ENCODE measurements at regions not wholly inside any gene's neighbourhood (a gene's known extent, or its start where the extent isn't known, plus 50 kb on each side); places are given as distances from the start of the nearest gene placed in this dataset.
"Not testable (repeated sequence)": the region's sequence is repeated elsewhere in the genome, so short reads cannot be mapped to it uniquely, and the experiment has no call there.

GRCh38 chr16:61421111-61421510 lies 615.1 kb downstream of the CDH8 start:
- DNase-seq, result peak; percentile 37

GRCh38 chr16:61419791-61420190 lies 616.4 kb downstream of the CDH8 start:
- peak; percentile 5 for DNase-seq

- DNase-seq, result not testable (repeated sequence)
Measured at GRCh38 chr16:61418802-61419201, 617.4 kb downstream of the CDH8 start.

DNA sequence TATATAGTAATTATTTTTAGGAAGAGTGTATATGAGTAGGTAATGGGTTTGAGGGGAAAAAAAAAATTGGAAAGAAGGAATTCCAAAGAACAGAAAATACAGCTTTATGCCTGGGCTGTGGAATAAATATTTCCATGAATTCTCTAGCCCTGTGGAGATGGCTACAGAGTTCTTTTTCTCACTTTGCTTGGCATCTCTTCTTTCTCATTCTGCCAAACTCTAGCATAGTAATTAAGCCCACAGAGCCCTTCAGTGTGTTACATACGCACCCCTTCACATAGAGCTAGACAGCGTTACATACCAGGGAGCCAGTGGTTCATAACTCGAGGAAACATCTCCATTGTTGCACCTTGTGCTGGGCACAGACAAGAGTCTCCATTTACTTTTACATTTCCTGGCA lies 621.1 kb downstream of the CDH8 start:
- DNase-seq, result no peak

- no peak for DNase-seq
Measured at GRCh38 chr16:61413021-61413420, 623.2 kb downstream of the CDH8 start.

DNA sequence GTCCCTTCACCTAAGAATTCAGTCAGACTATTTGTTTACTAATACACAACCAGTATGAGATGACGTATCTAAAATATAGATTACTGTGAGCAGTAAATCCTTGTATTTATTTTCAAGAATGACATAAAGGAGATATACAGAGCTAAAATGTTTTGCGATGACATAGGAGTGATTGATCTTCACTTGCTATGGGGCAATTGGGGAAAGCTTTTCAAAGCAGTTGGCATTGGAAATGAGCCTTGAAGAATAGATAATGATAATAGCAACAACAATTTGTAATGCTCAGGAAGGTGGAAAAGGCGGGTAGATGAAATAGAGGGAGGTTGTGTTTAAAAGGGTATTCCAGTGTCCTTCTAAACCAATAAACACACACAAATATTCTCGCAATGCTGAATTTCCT lies 623.7 kb downstream of the CDH8 start:
- DNase-seq, result no peak

DNA sequence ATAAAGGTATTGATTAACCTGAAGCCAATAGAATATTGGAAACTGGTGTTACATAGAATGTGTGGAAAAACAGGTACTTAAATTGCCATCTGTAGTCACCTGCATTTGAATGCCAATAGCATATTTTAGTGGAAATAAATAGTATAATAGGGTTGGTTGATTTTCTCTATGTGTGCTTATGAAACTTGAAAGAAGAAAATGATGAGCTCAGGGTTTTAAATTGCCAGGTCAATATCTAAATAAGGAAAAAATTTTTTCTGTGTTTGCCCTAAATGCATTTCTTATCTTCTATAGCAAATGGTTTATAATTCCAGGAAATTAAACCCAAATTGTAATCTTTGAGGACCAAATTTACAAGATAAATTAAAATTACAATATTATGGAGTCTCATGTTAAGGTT lies 626.6 kb downstream of the CDH8 start:
- no peak for DNase-seq

- no peak for DNase-seq
Measured at GRCh38 chr16:61403386-61403785, 632.9 kb downstream of the CDH8 start.

GRCh38 chr16:61391896-61392295 lies 644.3 kb downstream of the CDH8 start:
- DNase-seq, result no peak

DNA sequence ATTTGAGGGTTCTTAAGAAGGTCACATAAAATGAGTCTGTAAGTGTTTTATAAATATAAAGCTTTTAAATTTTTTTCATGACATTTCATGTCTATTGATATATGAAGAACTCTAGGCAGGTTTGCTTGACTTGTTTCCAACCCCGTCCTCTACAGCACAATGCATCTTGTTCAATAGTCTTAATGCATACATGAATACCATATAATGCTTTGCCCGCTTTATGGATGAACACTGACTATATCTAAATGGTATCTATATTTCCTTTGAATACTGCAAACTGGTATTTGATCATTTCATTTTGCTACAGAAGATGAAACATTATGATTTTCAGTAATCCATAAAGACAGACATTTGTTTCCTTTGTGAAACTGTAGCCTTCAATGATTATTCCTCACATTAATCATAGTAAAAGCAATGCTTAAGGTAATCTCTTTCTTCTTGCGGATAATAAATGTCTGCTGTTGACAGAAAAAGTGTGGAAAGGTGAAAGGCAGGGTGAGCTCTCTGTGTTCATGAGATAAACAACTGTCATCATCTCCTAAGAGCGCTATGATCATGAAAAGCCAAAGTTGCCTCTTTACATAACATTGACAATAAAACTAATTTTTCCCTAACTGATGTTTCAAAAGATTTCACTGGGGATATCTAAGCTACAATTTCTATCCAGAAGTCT lies 645.1 kb downstream of the CDH8 start:
- no peak for DNase-seq

DNA sequence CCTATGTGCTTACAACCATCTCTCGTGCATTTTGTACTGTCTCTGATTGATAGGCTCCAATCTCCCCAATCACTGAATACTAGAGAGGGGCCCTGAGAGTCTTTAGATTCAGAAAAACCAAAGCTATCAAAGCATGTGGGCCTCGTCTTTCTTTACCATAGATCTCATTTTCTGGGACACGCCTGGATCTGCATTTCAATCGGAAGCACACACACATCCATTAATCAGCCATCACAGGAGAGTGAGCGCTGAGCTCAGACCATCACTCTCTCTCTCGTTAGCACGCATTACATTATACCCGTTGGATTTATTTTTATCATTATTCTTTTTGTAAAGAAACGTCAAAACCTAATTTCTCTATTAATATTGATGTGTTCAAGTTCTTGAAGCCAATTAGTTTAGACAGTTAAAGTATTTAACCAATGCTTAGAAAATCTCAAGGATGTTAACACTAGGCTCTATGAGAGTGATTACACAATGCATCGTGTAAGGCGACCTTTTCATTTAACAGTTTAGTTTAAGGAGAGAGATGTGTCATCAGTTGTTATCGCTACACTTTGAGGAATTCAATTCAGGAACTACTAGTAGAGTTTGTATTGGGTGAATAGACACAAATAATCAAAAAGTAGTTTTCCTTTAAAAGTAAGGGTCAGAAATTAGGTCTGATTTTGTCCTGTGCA lies 650.7 kb downstream of the CDH8 start:
- DNase-seq, result no peak

DNA sequence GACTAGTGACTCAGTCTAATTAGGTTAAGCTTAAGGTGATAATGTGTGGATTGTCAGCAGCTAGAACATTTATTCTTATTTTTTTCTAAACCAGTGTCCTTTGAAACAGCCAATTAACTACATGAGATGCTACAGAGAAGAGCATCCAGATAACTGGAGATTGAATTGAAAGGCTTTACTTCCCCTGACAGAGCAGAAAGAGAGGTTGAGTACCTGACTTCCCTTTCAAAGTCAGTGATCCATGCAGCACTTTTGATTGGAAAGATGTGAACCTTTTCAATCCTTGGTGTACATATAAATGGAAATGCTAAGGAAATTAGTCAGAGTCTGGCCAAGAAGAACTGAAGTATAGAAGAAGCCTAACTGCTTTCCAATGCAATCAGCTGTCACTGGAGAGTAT lies 653.8 kb downstream of the CDH8 start:
- no peak for DNase-seq

DNA sequence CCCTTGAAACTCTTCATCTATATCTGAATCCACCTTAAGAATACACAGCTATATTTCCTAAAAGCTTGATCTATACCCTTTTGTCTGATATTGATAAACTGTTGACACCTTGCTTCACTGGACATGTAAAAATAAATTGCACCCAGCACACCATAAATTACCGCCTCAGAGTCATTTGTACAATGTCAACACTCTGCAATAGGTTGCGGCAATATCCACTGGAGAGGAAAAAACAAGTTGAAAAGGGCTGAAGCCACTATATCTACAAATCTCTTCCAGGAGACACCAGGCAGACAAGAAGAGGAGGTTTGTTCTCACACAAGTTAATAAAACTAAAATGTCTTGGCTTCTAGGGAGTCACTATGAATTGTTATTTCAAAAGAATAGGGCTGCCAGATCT lies 656.9 kb downstream of the CDH8 start:
- peak; percentile 10 for DNase-seq

DNA sequence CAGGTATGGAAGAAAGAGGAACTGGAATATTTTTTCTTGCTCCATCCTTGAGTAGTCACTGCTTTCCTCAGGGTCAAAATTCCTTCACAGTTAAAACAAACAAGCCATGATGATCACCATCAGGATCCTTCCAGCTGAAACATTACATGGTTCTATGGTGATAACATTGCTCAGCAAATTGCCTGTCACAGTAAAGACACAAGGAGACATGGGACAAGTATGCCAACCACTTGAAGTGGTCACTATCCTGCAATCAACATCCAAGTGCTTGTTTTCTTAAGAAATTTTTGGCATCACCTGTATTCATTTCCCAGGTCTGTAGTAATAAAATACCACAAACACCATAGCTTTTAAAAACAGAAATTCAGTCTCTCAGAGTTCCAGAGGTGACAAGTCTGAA lies 662.2 kb downstream of the CDH8 start:
- DNase-seq, result no peak

GRCh38 chr16:61371881-61372280 lies 664.4 kb downstream of the CDH8 start:
- DNase-seq, result no peak

GRCh38 chr16:61371388-61371787 lies 664.9 kb downstream of the CDH8 start:
- DNase-seq, result no peak

DNA sequence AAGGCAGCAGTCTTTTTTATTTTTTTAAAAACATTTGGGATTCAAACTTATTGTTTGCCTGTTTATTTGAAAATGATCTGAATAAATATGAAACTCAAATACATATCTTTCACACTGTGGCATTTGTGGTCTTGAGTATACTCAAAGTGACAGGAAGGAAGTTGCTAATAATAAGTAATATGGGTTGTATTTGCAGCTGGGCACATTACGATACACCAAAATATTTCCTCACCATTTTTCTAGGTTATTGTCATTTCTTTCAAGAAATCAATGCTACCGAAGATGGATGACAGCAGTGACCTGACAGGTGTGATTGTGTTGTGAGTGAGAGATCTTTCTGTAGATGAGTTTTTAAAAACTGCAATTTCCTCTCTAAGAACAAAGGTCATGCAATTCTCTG lies 665.7 kb downstream of the CDH8 start:
- no peak for DNase-seq

DNA sequence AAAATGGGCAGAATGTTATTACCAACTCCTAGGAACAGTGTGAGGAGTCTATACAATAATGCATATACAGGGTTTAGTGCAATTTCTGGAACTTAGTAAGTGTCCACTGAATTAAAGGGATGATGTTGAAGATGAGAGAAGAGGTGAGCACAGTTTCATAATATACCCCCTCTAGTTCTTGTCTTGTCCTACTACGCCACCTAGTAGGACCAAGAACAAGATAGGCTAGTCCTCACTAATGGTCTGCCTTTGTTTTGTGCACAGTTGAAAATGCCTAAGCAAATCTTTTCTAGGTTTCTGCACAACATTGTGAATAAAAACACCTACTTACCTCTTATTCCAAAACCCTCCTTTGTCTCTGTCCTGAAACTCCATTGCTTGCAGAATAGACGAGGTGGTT lies 670.2 kb downstream of the CDH8 start:
- no peak for DNase-seq

- DNase-seq, result no peak
Measured at GRCh38 chr16:61364990-61365389, 671.2 kb downstream of the CDH8 start.

DNA sequence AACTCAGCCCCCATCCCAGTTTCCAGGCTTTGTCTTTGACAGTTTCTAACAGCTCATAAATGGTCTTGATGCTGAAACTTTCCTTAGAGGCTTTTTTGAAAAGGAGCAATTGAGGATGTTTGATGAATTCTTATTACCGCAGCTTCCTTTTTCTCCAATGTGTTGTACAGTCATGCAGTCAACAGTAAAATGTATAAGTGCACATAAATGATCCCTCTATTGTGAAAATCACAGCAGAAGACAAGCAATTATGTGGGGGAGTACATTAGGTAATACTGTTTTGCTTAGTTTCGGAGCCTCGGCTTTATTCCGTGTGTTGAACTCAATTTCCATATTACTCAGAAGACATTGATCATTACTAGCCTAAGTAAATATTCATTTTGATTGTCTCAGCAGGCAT lies 673.7 kb downstream of the CDH8 start:
- DNase-seq, result peak; percentile 84

DNA sequence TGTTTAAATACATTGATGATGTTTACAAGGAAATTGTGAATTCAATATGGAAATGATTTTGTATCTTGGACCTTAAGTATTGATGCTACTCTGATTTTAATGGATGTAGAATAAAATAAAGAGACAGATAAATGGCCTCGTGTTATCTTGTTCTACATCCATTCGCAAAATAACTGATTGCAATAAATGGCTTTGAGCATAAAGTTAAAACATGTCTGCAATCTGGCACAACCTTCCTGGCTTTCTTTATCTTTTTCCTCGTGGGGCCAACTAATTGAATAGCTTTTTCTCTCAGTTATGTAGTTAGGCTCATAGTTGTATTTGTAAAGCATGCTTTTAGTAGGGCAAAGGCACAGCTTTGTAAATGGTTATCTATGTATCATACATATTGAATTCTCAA lies 691.4 kb downstream of the CDH8 start:
- DNase-seq, result no peak

- DNase-seq, result no peak
Measured at GRCh38 chr16:61332461-61332860, 703.8 kb downstream of the CDH8 start.

DNA sequence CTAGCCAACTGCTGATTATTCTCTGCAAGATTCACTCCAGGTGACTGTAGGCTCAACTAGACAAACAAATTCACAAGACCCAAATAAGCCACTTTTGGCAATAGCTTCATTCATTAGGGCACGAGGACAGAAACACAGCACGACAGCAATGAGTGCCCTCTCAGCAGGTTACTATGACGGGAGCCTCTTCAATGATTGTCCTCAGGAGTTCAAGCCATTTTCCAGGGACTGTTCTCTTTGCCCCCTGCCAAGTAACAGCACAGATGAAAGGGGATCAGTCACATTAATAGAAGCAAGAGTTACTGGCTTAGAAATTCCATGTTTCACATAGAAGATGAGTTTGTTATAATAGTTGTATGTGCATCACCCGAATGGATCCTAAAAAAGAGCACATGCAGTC lies 712.2 kb downstream of the CDH8 start:
- peak; percentile 86 for DNase-seq

GRCh38 chr16:61323456-61323855 lies 712.8 kb downstream of the CDH8 start:
- DNase-seq, result peak; percentile 48

- DNase-seq, result no peak
Measured at GRCh38 chr16:61320791-61321190, 715.4 kb downstream of the CDH8 start.

All from NCI-H748 treated with DMSO at 0.1 percent for 48 hours (cell line).